Neural cell (in vitro differentiated cells): ENCODE measurements at regions not wholly inside any gene's neighbourhood (a gene's known extent, or its start where the extent isn't known, plus 50 kb on each side); places are given as distances from the start of the nearest gene placed in this dataset.

Experiments
- H2AFZ ChIP-seq: fragments of 200-600, 300-800 bp; sonication (generic), shearing (Covaris generic); 2 replicates; pipeline ENCODE4 v1.6.0; 2014; ENCODE audit warnings: low read depth, mild to moderate bottlenecking, antibody characterized with exemption, low read length, moderate library complexity
- H3F3A ChIP-seq: fragments of 200-600 bp; shearing (Covaris generic); 2 replicates; pipeline ENCODE4 v1.6.1; 2016; ENCODE audit warnings: mild to moderate bottlenecking, moderate library complexity, mixed read lengths, antibody characterized with exemption, low read length; ENCODE audit not compliant: insufficient read depth, poor library complexity, severe bottlenecking
- H3K27ac ChIP-seq: fragments of 200-600, 300-800 bp; sonication (generic), shearing (Covaris generic); 2 replicates; pipeline ENCODE4 v1.5.1; 2014; ENCODE audit warnings: mild to moderate bottlenecking, low read length, moderate library complexity
- H3K27me3 ChIP-seq: fragments of 300-800, 200-600 bp; sonication (generic), shearing (Covaris generic); 2 replicates; pipeline ENCODE4 v1.6.0; 2014; ENCODE audit warnings: mild to moderate bottlenecking, low read depth, low read length, moderate library complexity; ENCODE audit not compliant: insufficient read depth
- H3K36me3 ChIP-seq: fragments of 300-800, 200-600 bp; sonication (generic), shearing (Covaris generic); 2 replicates; pipeline ENCODE4 v1.5.1; 2014; ENCODE audit warnings: mild to moderate bottlenecking, antibody characterized with exemption, low read length, moderate library complexity; ENCODE audit not compliant: insufficient read depth
- H3K4me2 ChIP-seq: fragments of 300-800, 200-600 bp; sonication (generic), shearing (Covaris generic); 2 replicates; pipeline ENCODE4 v1.6.0; 2014; ENCODE audit warnings: mild to moderate bottlenecking, low read length
- H3K4me3 ChIP-seq: fragments of 300-800, 200-600 bp; sonication (generic), shearing (Covaris generic); 2 replicates; pipeline ENCODE4 v1.5.1; 2014; ENCODE audit warnings: mild to moderate bottlenecking, low read length, moderate library complexity
- H3K79me2 ChIP-seq: fragments of 200-600 bp; shearing (Covaris generic); replicated peaks from 2 replicates; pipeline ENCODE4 v1.6.0; 2014; ENCODE audit warnings: mild to moderate bottlenecking, low read length, moderate library complexity; ENCODE audit not compliant: insufficient read depth
- H3K9ac ChIP-seq: fragments of 300-800, 200-600 bp; sonication (generic), shearing (Covaris generic); 2 replicates; pipeline ENCODE4 v1.6.1; 2016; ENCODE audit warnings: mild to moderate bottlenecking, low read length, mixed read lengths
- H3K9me2 ChIP-seq: fragments of 200-600 bp; shearing (Covaris generic); 2 replicates; pipeline ENCODE4 v1.6.1; 2016; ENCODE audit warnings: mild to moderate bottlenecking, low read length, mixed read lengths; ENCODE audit not compliant: insufficient read depth
- H3K9me3 ChIP-seq: fragments of 200-600, 300-800 bp; sonication (generic), shearing (Covaris generic); 2 replicates; pipeline ENCODE4 v1.6.1; 2016; ENCODE audit warnings: mild to moderate bottlenecking, mixed run types, low read length, moderate library complexity, mixed read lengths
- H4K20me1 ChIP-seq: fragments of 200-600 bp; shearing (Covaris generic); 2 replicates; pipeline ENCODE4 v1.6.1; 2016; ENCODE audit warnings: mild to moderate bottlenecking, mixed run types; ENCODE audit not compliant: insufficient read depth
- EP300 ChIP-seq: fragments of 450-650 bp; conservative IDR thresholded peaks from 2 replicates; pipeline ENCODE4 v1.6.1; 2014; ENCODE audit warnings: antibody characterized with exemption, mild to moderate bottlenecking, moderate library complexity; ENCODE audit not compliant: poor library complexity, severe bottlenecking
- EZH2 ChIP-seq: fragments of 200-600, 300-800 bp; shearing (Covaris generic), sonication (generic); IDR thresholded peaks from 2 replicates; pipeline ENCODE4 v1.6.1; 2014; ENCODE audit warnings: antibody characterized with exemption, low read length, borderline replicate concordance, mild to moderate bottlenecking; ENCODE audit not compliant: insufficient read depth, poor library complexity, severe bottlenecking
- MXI1 ChIP-seq: fragments of 450-650 bp; conservative IDR thresholded peaks from 2 replicates; pipeline ENCODE4 v1.6.1; 2014; ENCODE audit warnings: antibody characterized with exemption, mild to moderate bottlenecking; ENCODE audit not compliant: poor library complexity, severe bottlenecking
- POLR2AphosphoS5 ChIP-seq: IDR thresholded peaks from 2 replicates; pipeline ENCODE4 v1.6.1; 2012
- RAD21 ChIP-seq: fragments of 450-650 bp; conservative IDR thresholded peaks from 2 replicates; pipeline ENCODE4 v1.6.1; 2014; ENCODE audit warnings: antibody characterized with exemption, mild to moderate bottlenecking, moderate library complexity
- SMC3 ChIP-seq: fragments of 450-650 bp; conservative IDR thresholded peaks from 2 replicates; pipeline ENCODE4 v1.6.1; 2014; ENCODE audit warnings: antibody characterized with exemption, mild to moderate bottlenecking, moderate library complexity; ENCODE audit not compliant: poor library complexity
- TAF1 ChIP-seq: IDR thresholded peaks from 2 replicates; pipeline ENCODE4 v1.6.1; 2012; ENCODE audit warnings: low read depth
- TF ChIP-seq, protein P1 (sequence below): fragments of 450-650 bp; IDR thresholded peaks from 2 replicates; pipeline ENCODE4 v1.5.1; 2014; ENCODE audit warnings: antibody characterized with exemption, mild to moderate bottlenecking, moderate library complexity; ENCODE audit not compliant: poor library complexity, severe bottlenecking
- TF ChIP-seq, protein P2 (sequence below): IDR thresholded peaks from 2 replicates; pipeline ENCODE4 v1.6.1; 2012; ENCODE audit warnings: borderline replicate concordance

DNA sequence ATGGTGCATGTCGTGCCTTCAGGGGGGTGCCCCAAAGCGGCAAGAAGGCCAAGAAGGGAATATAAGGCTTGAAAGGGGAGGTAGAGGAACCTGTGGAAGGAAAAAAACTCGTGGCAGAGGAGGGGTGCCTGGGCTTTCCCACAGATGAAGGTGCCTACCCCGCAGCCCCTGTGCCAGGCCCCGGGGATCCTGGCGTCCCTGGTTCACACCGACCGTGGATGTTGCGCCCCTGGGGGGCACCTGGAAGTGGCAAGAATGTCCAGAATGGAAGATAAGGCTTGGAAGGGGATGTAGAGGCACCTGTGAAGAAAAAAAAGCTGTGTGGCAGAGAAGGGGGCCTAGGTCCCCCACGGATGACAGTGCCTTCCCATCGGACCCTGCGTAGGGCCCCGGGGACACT is 282.2 kb downstream of the ALG10 start:
- no peak overlapping the region for H2AFZ ChIP-seq
- H3K79me2 ChIP-seq, result no peaks in the 10 kb centered on the region
- peaks cover 19% of the 10 kb centered on the region for H3K9me3 ChIP-seq
- no peaks in the 10 kb centered on the region for H3K27me3 ChIP-seq
- no peaks in the 10 kb centered on the region for H3K9me2 ChIP-seq
- no peak for TF ChIP-seq EZH2
- no peak for TF ChIP-seq RAD21
- no peak for TF ChIP-seq TAF1
- TF ChIP-seq, protein P1, sequence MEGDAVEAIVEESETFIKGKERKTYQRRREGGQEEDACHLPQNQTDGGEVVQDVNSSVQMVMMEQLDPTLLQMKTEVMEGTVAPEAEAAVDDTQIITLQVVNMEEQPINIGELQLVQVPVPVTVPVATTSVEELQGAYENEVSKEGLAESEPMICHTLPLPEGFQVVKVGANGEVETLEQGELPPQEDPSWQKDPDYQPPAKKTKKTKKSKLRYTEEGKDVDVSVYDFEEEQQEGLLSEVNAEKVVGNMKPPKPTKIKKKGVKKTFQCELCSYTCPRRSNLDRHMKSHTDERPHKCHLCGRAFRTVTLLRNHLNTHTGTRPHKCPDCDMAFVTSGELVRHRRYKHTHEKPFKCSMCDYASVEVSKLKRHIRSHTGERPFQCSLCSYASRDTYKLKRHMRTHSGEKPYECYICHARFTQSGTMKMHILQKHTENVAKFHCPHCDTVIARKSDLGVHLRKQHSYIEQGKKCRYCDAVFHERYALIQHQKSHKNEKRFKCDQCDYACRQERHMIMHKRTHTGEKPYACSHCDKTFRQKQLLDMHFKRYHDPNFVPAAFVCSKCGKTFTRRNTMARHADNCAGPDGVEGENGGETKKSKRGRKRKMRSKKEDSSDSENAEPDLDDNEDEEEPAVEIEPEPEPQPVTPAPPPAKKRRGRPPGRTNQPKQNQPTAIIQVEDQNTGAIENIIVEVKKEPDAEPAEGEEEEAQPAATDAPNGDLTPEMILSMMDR, result no peak
- TF ChIP-seq EP300, result no peak
- TF ChIP-seq, protein P2, sequence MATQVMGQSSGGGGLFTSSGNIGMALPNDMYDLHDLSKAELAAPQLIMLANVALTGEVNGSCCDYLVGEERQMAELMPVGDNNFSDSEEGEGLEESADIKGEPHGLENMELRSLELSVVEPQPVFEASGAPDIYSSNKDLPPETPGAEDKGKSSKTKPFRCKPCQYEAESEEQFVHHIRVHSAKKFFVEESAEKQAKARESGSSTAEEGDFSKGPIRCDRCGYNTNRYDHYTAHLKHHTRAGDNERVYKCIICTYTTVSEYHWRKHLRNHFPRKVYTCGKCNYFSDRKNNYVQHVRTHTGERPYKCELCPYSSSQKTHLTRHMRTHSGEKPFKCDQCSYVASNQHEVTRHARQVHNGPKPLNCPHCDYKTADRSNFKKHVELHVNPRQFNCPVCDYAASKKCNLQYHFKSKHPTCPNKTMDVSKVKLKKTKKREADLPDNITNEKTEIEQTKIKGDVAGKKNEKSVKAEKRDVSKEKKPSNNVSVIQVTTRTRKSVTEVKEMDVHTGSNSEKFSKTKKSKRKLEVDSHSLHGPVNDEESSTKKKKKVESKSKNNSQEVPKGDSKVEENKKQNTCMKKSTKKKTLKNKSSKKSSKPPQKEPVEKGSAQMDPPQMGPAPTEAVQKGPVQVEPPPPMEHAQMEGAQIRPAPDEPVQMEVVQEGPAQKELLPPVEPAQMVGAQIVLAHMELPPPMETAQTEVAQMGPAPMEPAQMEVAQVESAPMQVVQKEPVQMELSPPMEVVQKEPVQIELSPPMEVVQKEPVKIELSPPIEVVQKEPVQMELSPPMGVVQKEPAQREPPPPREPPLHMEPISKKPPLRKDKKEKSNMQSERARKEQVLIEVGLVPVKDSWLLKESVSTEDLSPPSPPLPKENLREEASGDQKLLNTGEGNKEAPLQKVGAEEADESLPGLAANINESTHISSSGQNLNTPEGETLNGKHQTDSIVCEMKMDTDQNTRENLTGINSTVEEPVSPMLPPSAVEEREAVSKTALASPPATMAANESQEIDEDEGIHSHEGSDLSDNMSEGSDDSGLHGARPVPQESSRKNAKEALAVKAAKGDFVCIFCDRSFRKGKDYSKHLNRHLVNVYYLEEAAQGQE, result no peak
- no peaks in the 10 kb centered on the region for H3F3A ChIP-seq
- no peak overlapping the region for H3K27ac ChIP-seq
- H3K36me3 ChIP-seq, result no peaks in the 10 kb centered on the region
- no peak overlapping the region for H3K4me2 ChIP-seq
- H4K20me1 ChIP-seq, result no peaks in the 10 kb centered on the region
- H3K4me3 ChIP-seq, result no peak overlapping the region
- no peak overlapping the region for H3K9ac ChIP-seq

DNA sequence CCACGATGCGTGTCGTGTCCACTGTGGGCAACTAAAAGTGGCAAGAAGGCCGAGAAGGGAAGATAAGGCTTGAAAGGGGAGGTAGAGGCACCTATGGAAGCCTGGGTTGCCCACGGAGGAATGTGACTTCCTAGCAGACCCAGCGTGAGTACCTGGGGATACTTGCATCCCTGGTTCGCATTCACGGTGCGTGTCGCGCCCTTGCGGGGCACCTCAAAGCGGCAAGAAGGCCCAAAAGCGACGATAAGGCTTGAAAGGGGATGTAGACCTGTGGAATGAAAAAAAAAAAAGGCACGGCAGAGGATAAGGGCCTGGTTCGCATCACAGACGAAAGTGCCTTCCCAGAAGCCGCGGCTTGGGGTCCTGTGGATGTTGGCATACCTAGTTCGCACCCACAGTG is 282.9 kb downstream of the ALG10 start:
- Histone ChIP-seq H3K36me3 (no peaks in the 10 kb centered on the region), H3K4me2 (no peak overlapping the region), H3K27me3 (no peaks in the 10 kb centered on the region), H2AFZ (no peak overlapping the region), H3F3A (no peaks in the 10 kb centered on the region), H3K9ac (no peak overlapping the region), H3K9me3 (peaks cover 19% of the 10 kb centered on the region), H4K20me1 (no peaks in the 10 kb centered on the region), H3K27ac (no peak overlapping the region), H3K9me2 (no peaks in the 10 kb centered on the region), H3K79me2 (no peaks in the 10 kb centered on the region), H3K4me3 (no peak overlapping the region)
- TF ChIP-seq POLR2AphosphoS5 (no peak), EP300 (no peak), TAF1 (no peak), RAD21 (no peak), SMC3 (no peak), MXI1 (no peak), EZH2 (no peak)
- TF ChIP-seq, protein P1, result no peak
- TF ChIP-seq, protein P2, result no peak
